GM12891 (cell line): ENCODE measurements at regions not wholly inside any gene's neighbourhood (a gene's known extent, or its start where the extent isn't known, plus 50 kb on each side); places are given as distances from the start of the nearest gene placed in this dataset.

Experiments used
- PAX5 ChIP-seq: IDR thresholded peaks from 2 replicates; pipeline ENCODE4 v1.6.1; 2011; ENCODE audit warnings: low read length, moderate library complexity, mild to moderate bottlenecking; ENCODE audit not compliant: insufficient read depth, severe bottlenecking
- POLR2A ChIP-seq: IDR thresholded peaks from 2 replicates; pipeline ENCODE4 v1.6.1; 2011; ENCODE audit warnings: low read depth, low read length, control low read depth
- POLR2AphosphoS5 ChIP-seq: IDR thresholded peaks from 2 replicates; pipeline ENCODE4 v1.6.1; 2011; ENCODE audit warnings: low read depth, low read length, control low read depth
- POU2F2 ChIP-seq: IDR thresholded peaks from 2 replicates; pipeline ENCODE4 v1.6.1; 2011; ENCODE audit warnings: low read depth, mild to moderate bottlenecking, control low read depth, low read length, moderate library complexity
- SPI1 ChIP-seq: IDR thresholded peaks from 2 replicates; pipeline ENCODE4 v1.6.1; 2011; ENCODE audit warnings: low read depth, low read length, control low read depth
- TAF1 ChIP-seq: IDR thresholded peaks from 2 replicates; pipeline ENCODE4 v1.6.1; 2011; ENCODE audit warnings: low read depth, low read length, control low read depth

- TF ChIP-seq POLR2A (no peak), PAX5 (no peak), TAF1 (no peak), POLR2AphosphoS5 (no peak), SPI1 (no peak), POU2F2 (no peak)
These were observed 387.2 kb downstream of the NPIPA8 start for GRCh38 chr16:17949141-17949981.
